ENCODE measurements at regions not wholly inside any gene's neighbourhood (a gene's known extent, or its start where the extent isn't known, plus 50 kb on each side); places are given as distances from the start of the nearest gene placed in this dataset.

GRCh38 chr7:53437336-53437735 lies 401.9 kb downstream of the POM121L12 start:
- Mint-ChIP-seq H3K4me1 (ENCODE audit: unreplicated experiment) (no peaks in the 10 kb centered on the region), H3K36me3 (ENCODE audit: unreplicated experiment) (no peaks in the 10 kb centered on the region), H3K9me3 (ENCODE audit: unreplicated experiment) (peaks cover 8% of the 10 kb centered on the region), H3K27ac (ENCODE audit: unreplicated experiment) (no peak overlapping the region), H3K4me3 (ENCODE audit: unreplicated experiment) (no peak overlapping the region), H3K27me3 (ENCODE audit: unreplicated experiment) (no peaks in the 10 kb centered on the region)
- TF ChIP-seq CTCF (IDR thresholded peaks at IDR 0.05), result no peak
- DNase-seq (ENCODE audit: extremely low spot score, unreplicated experiment), result no peak

GRCh38 chr7:53446170-53446569 lies 410.7 kb downstream of the POM121L12 start:
- no peak overlapping the region for H3K4me3 Mint-ChIP-seq (ENCODE audit: unreplicated experiment)
- no peaks in the 10 kb centered on the region for H3K9me3 Mint-ChIP-seq (ENCODE audit: unreplicated experiment)
- no peaks in the 10 kb centered on the region for H3K27me3 Mint-ChIP-seq (ENCODE audit: unreplicated experiment)
- no peak for DNase-seq (ENCODE audit: extremely low spot score, unreplicated experiment)
- no peak for TF ChIP-seq CTCF (IDR thresholded peaks at IDR 0.05)
- H3K36me3 Mint-ChIP-seq (ENCODE audit: unreplicated experiment), result no peaks in the 10 kb centered on the region
- H3K4me1 Mint-ChIP-seq (ENCODE audit: unreplicated experiment), result no peaks in the 10 kb centered on the region
- H3K27ac Mint-ChIP-seq (ENCODE audit: unreplicated experiment), result no peak overlapping the region

GRCh38 chr7:53458636-53459035 lies 423.2 kb downstream of the POM121L12 start:
- H3K36me3 Mint-ChIP-seq (ENCODE audit: unreplicated experiment), result no peaks in the 10 kb centered on the region
- H3K27me3 Mint-ChIP-seq (ENCODE audit: unreplicated experiment), result no peaks in the 10 kb centered on the region
- no peak for TF ChIP-seq CTCF (IDR thresholded peaks at IDR 0.05)
- no peak overlapping the region for H3K27ac Mint-ChIP-seq (ENCODE audit: unreplicated experiment)
- no peak for DNase-seq (ENCODE audit: extremely low spot score, unreplicated experiment)
- no peak overlapping the region for H3K4me3 Mint-ChIP-seq (ENCODE audit: unreplicated experiment)
- no peaks in the 10 kb centered on the region for H3K9me3 Mint-ChIP-seq (ENCODE audit: unreplicated experiment)
- no peaks in the 10 kb centered on the region for H3K4me1 Mint-ChIP-seq (ENCODE audit: unreplicated experiment)

GRCh38 chr7:53466371-53466770 lies 430.9 kb downstream of the POM121L12 start:
- TF ChIP-seq CTCF (IDR thresholded peaks at IDR 0.05), result no peak
- H3K27ac Mint-ChIP-seq (ENCODE audit: unreplicated experiment), result no peak overlapping the region
- no peaks in the 10 kb centered on the region for H3K36me3 Mint-ChIP-seq (ENCODE audit: unreplicated experiment)
- H3K4me3 Mint-ChIP-seq (ENCODE audit: unreplicated experiment), result no peak overlapping the region
- H3K27me3 Mint-ChIP-seq (ENCODE audit: unreplicated experiment), result no peaks in the 10 kb centered on the region
- H3K9me3 Mint-ChIP-seq (ENCODE audit: unreplicated experiment), result no peaks in the 10 kb centered on the region
- no peak for DNase-seq (ENCODE audit: extremely low spot score, unreplicated experiment)
- no peaks in the 10 kb centered on the region for H3K4me1 Mint-ChIP-seq (ENCODE audit: unreplicated experiment)

- no peak overlapping the region for H3K4me3 Mint-ChIP-seq (ENCODE audit: unreplicated experiment)
- no peak overlapping the region for H3K27ac Mint-ChIP-seq (ENCODE audit: unreplicated experiment)
- H3K4me1 Mint-ChIP-seq (ENCODE audit: unreplicated experiment), result no peaks in the 10 kb centered on the region
- no peaks in the 10 kb centered on the region for H3K36me3 Mint-ChIP-seq (ENCODE audit: unreplicated experiment)
- no peak for TF ChIP-seq CTCF (IDR thresholded peaks at IDR 0.05)
- no peaks in the 10 kb centered on the region for H3K27me3 Mint-ChIP-seq (ENCODE audit: unreplicated experiment)
- DNase-seq (ENCODE audit: extremely low spot score, unreplicated experiment), result no peak
- peaks cover 4% of the 10 kb centered on the region for H3K9me3 Mint-ChIP-seq (ENCODE audit: unreplicated experiment)
Observed at GRCh38 chr7:53470336-53470970, 435.0 kb downstream of the POM121L12 start.
